Fibroblast of pulmonary artery (primary cell): ENCODE measurements at regions not wholly inside any gene's neighbourhood (a gene's known extent, or its start where the extent isn't known, plus 50 kb on each side); places are given as distances from the start of the nearest gene placed in this dataset.

ENCODE experiments used
- DNase-seq: peaks from one replicate; pipeline ENCODE4 v3.0.0-alpha.2; 2010; ENCODE audit warnings: low read depth
- H3K4me3 ChIP-seq: replicated peaks from 2 replicates; pipeline ENCODE4 v1.5.1; 2011; ENCODE audit warnings: low read depth, mild to moderate bottlenecking, control low read depth, low read length, moderate library complexity
- TF ChIP-seq, protein P1 (sequence below): IDR thresholded peaks from 2 replicates; pipeline ENCODE4 v1.5.1; 2011; ENCODE audit warnings: mild to moderate bottlenecking, control low read depth, low read length, inconsistent platforms; ENCODE audit errors: missing control alignments

DNA sequence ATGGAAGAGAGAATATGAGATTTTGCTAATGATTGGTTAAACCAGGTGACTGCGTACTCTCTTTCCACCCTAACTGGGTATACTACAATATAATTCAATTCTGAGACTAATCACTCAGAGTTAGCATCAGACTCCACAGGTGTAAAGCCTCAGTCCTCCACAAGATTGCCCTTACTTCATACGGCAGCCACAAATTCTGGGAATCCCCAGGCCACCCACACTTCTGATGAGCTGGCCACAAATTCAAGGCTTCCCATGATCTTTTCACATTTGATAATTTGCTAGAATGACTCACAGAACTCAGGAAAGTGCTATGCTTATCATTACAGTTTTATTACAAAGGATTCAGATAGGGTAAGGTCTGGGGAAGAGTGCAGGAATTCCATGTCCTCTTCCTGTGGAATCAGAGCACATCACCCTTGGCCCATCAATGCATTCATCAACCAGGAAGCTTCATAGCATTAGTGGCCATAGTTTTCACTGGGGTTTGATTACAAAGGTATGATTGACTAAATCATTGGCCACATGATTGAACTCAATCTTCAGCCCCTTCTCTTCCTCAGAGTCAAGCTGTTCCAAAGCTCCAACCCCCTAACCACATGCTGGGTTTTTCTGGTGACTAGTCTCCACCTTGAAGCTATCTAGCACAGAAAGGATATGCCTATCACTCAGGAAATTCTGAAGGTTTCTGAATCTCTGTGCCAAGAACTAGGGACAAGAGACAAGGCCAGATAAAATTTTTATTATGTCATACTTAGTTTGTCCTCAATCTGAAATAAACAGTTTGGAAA lies 131.7 kb downstream of the HHIPL2 start:
- DNase-seq, result no peak
- TF ChIP-seq, protein P1, sequence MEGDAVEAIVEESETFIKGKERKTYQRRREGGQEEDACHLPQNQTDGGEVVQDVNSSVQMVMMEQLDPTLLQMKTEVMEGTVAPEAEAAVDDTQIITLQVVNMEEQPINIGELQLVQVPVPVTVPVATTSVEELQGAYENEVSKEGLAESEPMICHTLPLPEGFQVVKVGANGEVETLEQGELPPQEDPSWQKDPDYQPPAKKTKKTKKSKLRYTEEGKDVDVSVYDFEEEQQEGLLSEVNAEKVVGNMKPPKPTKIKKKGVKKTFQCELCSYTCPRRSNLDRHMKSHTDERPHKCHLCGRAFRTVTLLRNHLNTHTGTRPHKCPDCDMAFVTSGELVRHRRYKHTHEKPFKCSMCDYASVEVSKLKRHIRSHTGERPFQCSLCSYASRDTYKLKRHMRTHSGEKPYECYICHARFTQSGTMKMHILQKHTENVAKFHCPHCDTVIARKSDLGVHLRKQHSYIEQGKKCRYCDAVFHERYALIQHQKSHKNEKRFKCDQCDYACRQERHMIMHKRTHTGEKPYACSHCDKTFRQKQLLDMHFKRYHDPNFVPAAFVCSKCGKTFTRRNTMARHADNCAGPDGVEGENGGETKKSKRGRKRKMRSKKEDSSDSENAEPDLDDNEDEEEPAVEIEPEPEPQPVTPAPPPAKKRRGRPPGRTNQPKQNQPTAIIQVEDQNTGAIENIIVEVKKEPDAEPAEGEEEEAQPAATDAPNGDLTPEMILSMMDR, result no peak

DNA sequence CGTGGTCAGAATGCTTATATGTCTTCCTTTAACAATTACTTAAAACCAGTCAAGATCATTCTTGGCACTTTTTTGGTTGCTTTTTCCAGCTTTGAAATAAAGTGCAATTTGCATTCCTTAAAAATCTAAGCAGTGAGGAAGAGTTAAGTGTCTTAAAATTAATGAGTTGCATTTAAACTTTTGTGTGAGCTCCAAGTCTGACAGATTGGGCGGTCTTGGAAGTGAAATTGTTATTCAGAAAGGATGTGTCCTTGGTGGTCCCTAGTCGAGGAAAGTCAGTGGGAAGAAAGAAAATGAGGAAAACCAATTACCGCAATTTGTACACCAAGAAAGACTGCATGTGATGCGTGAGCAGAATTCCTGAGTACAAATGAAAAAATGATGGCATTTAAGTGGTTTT lies 132.5 kb downstream of the HHIPL2 start:
- H3K4me3 ChIP-seq, result no peak overlapping the region
- no peak for DNase-seq
- TF ChIP-seq, protein P1, result no peak

More for the DNA sequence above, 131.7 kb downstream of the HHIPL2 start:
- H3K4me3 ChIP-seq, result no peak overlapping the region

DNA sequence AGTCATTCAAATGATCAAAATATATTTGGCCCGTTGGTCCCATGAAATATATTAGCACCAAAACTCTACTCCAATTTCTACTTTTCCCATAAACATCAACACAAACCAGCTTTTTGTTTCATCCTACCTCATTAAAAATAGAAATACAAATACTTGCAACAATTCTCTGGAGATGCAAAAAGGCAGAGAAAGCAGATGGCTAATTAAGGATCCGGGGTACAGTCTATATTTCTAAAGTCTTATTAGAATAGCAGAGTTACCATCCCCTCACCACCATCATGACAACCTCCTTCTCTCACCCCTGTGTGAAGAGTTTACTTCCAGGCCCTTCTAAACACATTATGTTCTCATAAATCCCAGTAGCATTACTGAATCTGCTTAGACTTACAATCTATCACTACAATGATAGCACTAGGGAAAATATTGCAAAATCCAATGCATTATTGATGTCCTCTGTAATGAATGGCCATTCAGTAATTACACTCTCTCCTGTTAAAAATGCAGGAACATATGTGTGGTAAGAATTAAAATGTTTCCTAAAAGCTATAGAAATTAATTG lies 133.8 kb downstream of the HHIPL2 start:
- TF ChIP-seq, protein P1, result no peak
- no peak for DNase-seq
- no peak overlapping the region for H3K4me3 ChIP-seq

DNA sequence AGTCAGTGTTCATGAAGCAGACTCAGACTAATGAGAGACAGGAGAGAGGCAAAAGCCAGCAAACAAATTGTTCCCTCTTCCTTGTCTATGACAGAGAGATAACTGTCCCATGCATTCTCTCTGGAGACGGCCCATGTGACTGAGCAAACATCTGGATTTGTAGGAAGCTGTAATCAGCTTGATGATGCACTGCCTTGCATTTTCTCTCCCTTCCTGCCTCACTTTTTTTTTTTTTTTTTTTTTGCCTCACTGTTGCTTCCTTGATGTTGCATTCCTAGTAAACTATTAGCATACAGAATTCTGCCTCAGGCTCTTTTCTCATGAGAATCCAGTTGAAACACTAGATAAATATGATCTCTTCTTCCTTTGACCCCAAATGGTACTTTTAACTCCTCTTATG lies 134.5 kb downstream of the HHIPL2 start:
- no peak for DNase-seq
- H3K4me3 ChIP-seq, result no peak overlapping the region
- TF ChIP-seq, protein P1, result no peak

DNA sequence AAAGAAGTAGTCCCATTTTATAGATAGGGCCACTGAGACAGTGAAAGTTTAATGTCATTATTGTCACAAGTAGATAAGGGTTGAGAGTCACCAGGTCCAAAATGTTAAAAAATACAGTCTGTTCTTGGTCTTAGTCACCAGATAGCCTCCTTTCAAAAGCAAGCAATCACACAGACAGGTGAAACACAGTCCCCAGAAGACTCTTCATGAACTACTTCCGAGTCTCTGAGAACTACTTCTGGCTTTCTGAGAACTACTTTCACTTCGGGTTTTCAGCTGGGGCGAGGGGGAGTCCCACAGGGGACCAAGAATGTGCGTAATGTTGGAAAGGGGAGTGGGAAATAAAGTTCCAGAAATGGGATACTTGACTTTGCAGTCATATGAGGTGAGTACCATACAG lies 143.2 kb downstream of the HHIPL2 start:
- TF ChIP-seq, protein P1, result no peak
- H3K4me3 ChIP-seq, result no peak overlapping the region
- DNase-seq, result no peak

DNA sequence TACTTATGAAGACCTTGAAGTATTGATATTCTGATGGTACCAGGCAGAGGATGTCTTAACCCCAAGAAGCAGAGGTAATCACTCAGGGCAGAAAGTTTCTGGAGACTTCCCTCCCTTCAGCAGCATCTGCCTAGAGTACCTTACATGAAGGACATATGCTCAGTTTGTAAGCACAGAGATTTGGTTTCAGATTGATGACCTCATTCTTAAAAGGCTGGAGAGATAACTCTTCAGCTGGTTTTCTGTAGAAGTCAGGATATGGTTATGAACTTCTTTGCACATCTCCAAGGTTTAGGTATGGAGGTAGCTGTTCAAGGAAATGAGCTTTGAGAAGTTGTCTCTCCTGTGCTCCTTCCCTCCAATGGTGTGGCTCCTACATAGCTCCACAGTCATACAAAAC lies 148.7 kb downstream of the HHIPL2 start:
- TF ChIP-seq, protein P1, result no peak
- no peak for DNase-seq
- no peak overlapping the region for H3K4me3 ChIP-seq

DNA sequence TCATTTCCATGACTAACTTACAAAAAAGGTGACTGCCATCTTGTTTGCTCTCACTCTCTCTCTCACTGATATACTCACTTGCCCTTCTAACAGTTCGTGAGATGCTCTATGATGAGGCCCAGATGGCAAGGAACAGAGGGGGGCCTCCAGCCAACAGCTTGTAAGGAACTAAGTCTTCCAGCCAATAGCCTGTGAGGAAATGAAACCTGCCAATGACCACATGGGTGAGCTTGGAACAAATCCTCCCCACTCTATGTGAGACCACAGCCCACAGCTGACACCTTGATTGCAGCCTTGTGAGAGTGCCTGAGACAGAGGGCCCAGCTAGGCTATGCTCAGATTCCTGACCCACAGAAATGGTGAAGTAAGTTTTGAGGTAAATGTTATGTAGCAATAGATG lies 153.7 kb downstream of the HHIPL2 start:
- no peak overlapping the region for H3K4me3 ChIP-seq
- no peak for DNase-seq
- TF ChIP-seq, protein P1, result no peak
